HepG2 (cell line): ENCODE measurements at regions not wholly inside any gene's neighbourhood (a gene's known extent, or its start where the extent isn't known, plus 50 kb on each side); places are given as distances from the start of the nearest gene placed in this dataset.

Experiments
- ATAC-seq: fragments of 200-7000 bp; cut with Tn5 transposase; 3 replicates; pipeline ENCODE4 v1.9.1; 2020; ENCODE audit warnings: mild to moderate bottlenecking, moderate library complexity
- BruUV-seq: library from RNA; stranded (reverse); fragments of 400-500 nt; replicated peaks from 2 replicates; lab custom pipeline; 2021; lab: Mats Ljungman, UMichigan
- CTCF ChIA-PET: fragments of 300-600 bp; formaldehyde crosslinking; extraction: SDS; loops from one replicate; lab custom pipeline; 2021; ENCODE audit warnings: low total read pairs, inconsistent platforms, low intra/inter-chr PET ratio; lab: Yijun Ruan, JAX
- POLR2A ChIA-PET: fragments of 350-600 bp; sonication (Branson Sonifier 250); formaldehyde crosslinking; loops from one replicate; lab custom pipeline; 2020; ENCODE audit warnings: antibody characterized with exemption, inconsistent platforms; lab: Yijun Ruan, JAX
- DNase-seq: peaks from one replicate; pipeline ENCODE4 v3.0.0-alpha.2; 2015; ENCODE audit warnings: low spot score
- FAIRE-seq: peaks from 3 replicates; lab custom pipeline; 2011; peaks lifted over from hg19 to GRCh38; lab: Jason Lieb, UNC
- H2AFZ ChIP-seq: one replicate; pipeline ENCODE4 v1.6.1; 2011; ENCODE audit warnings: low read length, inconsistent platforms
- H3K27ac ChIP-seq: fragments of 300-600 bp; 3 replicates; pipeline ENCODE4 v1.8.0; 2011; ENCODE audit warnings: mixed run types, mild to moderate bottlenecking, mixed read lengths, low read length, inconsistent platforms; ENCODE audit not compliant: insufficient read depth; ENCODE audit errors: extremely low read length
- H3K27me3 ChIP-seq, 2 experiments: fragments of 200-600 bp in 1 of 2; 2 replicates in 1 of 2; 3 replicates in 1 of 2; pipeline versions ENCODE4 v1.6.0 to v1.8.0; 2011; ENCODE audit warnings: low read length in 2 of 2, mild to moderate bottlenecking in 2 of 2, moderate library complexity in 2 of 2, inconsistent platforms in 1 of 2; ENCODE audit not compliant: insufficient read depth in 2 of 2, control insufficient read depth in 1 of 2
- H3K36me3 ChIP-seq, 2 experiments: fragments of 200-600 bp in 1 of 2; replicated peaks in 1 of 2; 2 replicates in 1 of 2; 3 replicates in 1 of 2; pipeline versions ENCODE4 v1.5.1 to v1.8.0; 2011; ENCODE audit warnings: low read length in 2 of 2, inconsistent platforms in 1 of 2; ENCODE audit not compliant: insufficient read depth in 2 of 2, control insufficient read depth in 1 of 2
- H3K4me1 ChIP-seq: 2 replicates; pipeline ENCODE4 v1.5.1; 2012; ENCODE audit warnings: low read length, inconsistent platforms; ENCODE audit not compliant: insufficient read depth
- H3K4me2 ChIP-seq: 2 replicates; pipeline ENCODE4 v1.6.0; 2011; ENCODE audit warnings: low read depth, low read length, inconsistent platforms
- H3K4me3 ChIP-seq, 3 experiments: fragments of 200-600 bp in 1 of 3; sonication (generic), shearing (Covaris generic) in 1 of 3; replicated peaks in 1 of 3; 2 replicates each; pipeline ENCODE4 v1.5.1; 2011 to 2016; ENCODE audit warnings: low read length in 3 of 3, inconsistent platforms in 2 of 3, low read depth in 2 of 3, mild to moderate bottlenecking in 2 of 3, control low read depth in 1 of 3, mixed read lengths in 1 of 3; ENCODE audit not compliant: insufficient read depth in 1 of 3
- H3K79me2 ChIP-seq: one replicate; pipeline ENCODE4 v1.6.1; 2011; ENCODE audit warnings: low read length, inconsistent platforms; ENCODE audit not compliant: insufficient read depth
- H3K9ac ChIP-seq: 2 replicates; pipeline ENCODE4 v1.6.0; 2011; ENCODE audit warnings: mild to moderate bottlenecking, low read depth, low read length, inconsistent platforms; ENCODE audit not compliant: insufficient read depth
- H3K9me3 ChIP-seq: 2 replicates; pipeline ENCODE4 v1.5.1; 2012; ENCODE audit warnings: mild to moderate bottlenecking, low read length
- H4K20me1 ChIP-seq: 2 replicates; pipeline ENCODE4 v1.6.0; 2011; ENCODE audit warnings: inconsistent platforms, mild to moderate bottlenecking, low read length, moderate library complexity; ENCODE audit not compliant: insufficient read depth
- CTCF ChIP-seq: sonication (generic); formaldehyde crosslinking; IDR thresholded peaks from 2 replicates; pipeline ENCODE4 v1.5.0; 2020; ENCODE audit warnings: mild to moderate bottlenecking, missing genetic modification reagents, moderate library complexity
- EP300 ChIP-seq, 3 experiments: sonication (generic) in 1 of 3; formaldehyde crosslinking in 1 of 3; IDR thresholded peaks; 2 replicates each; pipeline versions ENCODE4 v1.5.1 to v1.6.1; 2011 to 2020; ENCODE audit warnings: low read depth in 2 of 3, low read length in 2 of 3, borderline replicate concordance in 1 of 3, improper control_type of control experiment in 1 of 3, mild to moderate bottlenecking in 1 of 3, missing genetic modification reagents in 1 of 3, moderate library complexity in 1 of 3
- HNF4G ChIP-seq, 2 experiments: sonication (generic) in 1 of 2; formaldehyde crosslinking in 1 of 2; IDR thresholded peaks; 2 replicates each; pipeline versions ENCODE4 v1.4.0 to v1.6.1; 2011 to 2020; ENCODE audit warnings: borderline replicate concordance in 2 of 2, low read depth in 2 of 2, mild to moderate bottlenecking in 2 of 2, low read length in 1 of 2, missing genetic modification reagents in 1 of 2, moderate library complexity in 1 of 2
- MAFK ChIP-seq, 2 experiments: IDR thresholded peaks in 1 of 2; conservative IDR thresholded peaks in 1 of 2; 2 replicates each; pipeline ENCODE4 v1.6.1; 2011; ENCODE audit warnings: improper control_type of control experiment in 2 of 2, low read length in 2 of 2
- MTF2 ChIP-seq: sonication (generic); formaldehyde crosslinking; IDR thresholded peaks from 2 replicates; pipeline ENCODE4 v1.5.0; 2020; ENCODE audit warnings: missing genetic modification reagents, borderline replicate concordance
- NFE2L2 ChIP-seq: fragments of 150-350 bp; IDR thresholded peaks from 2 replicates; pipeline ENCODE4 v1.6.1; 2014; ENCODE audit warnings: low read length
- RFX3 ChIP-seq: IDR thresholded peaks from 2 replicates; pipeline ENCODE4 v1.6.1; 2016; ENCODE audit warnings: missing biosample characterization, missing genetic modification reagents
- RFXAP ChIP-seq: sonication (generic); formaldehyde crosslinking; IDR thresholded peaks from 2 replicates; pipeline ENCODE4 v1.4.0; 2020; ENCODE audit warnings: missing genetic modification reagents, borderline replicate concordance
- TFDP2 ChIP-seq: sonication (generic); formaldehyde crosslinking; IDR thresholded peaks from 2 replicates; pipeline ENCODE4 v1.4.0; 2020; ENCODE audit warnings: missing genetic modification reagents
- THYN1 ChIP-seq: sonication (generic); formaldehyde crosslinking; IDR thresholded peaks from 2 replicates; pipeline ENCODE4 v1.8.1; 2023; ENCODE audit warnings: low read depth, mild to moderate bottlenecking, moderate library complexity, missing genetic modification reagents, borderline replicate concordance
- ZBED4 ChIP-seq: sonication (generic); formaldehyde crosslinking; IDR thresholded peaks from 2 replicates; pipeline ENCODE4 v1.4.0; 2020; ENCODE audit warnings: missing genetic modification reagents, borderline replicate concordance
- ZBTB7A ChIP-seq: sonication (generic); formaldehyde crosslinking; IDR thresholded peaks from 2 replicates; pipeline ENCODE4 v1.8.0; 2022; ENCODE audit warnings: mild to moderate bottlenecking, missing genetic modification reagents
- ZNF674 ChIP-seq: sonication (generic); formaldehyde crosslinking; IDR thresholded peaks from 2 replicates; pipeline ENCODE4 v1.5.0; 2020; ENCODE audit warnings: low read depth, mild to moderate bottlenecking, missing genetic modification reagents
- ZNF703 ChIP-seq: sonication (generic); formaldehyde crosslinking; IDR thresholded peaks from 2 replicates; pipeline ENCODE4 v1.5.1; 2020; ENCODE audit warnings: missing genetic modification reagents, mild to moderate bottlenecking, moderate library complexity, borderline replicate concordance
- ZNF710 ChIP-seq: sonication (generic); formaldehyde crosslinking; IDR thresholded peaks from 2 replicates; pipeline ENCODE4 v1.5.0; 2020; ENCODE audit warnings: mild to moderate bottlenecking, missing genetic modification reagents, borderline replicate concordance
- WGBS: methylation state at CpG from one replicate; pipeline ENCODE4 v1.1.6; 2017; ENCODE audit warnings: low lambda C conversion rate; 5-methylcytosine and 5-hydroxymethylcytosine counted together
- in situ Hi-C: cut with HindIII; loops from 2 replicates; pipeline ENCODE4 v1.10.0; 2017; ENCODE audit warnings: low pct_unique_long_range_greater_than_20kb; ENCODE audit not compliant: extremely low pct_ligation_motif_present
- intact Hi-C: fragments of 100-400 bp; cut with micrococcal nuclease; formaldehyde crosslinking; loops from one replicate; pipeline ENCODE4 v1.10.0; 2022; ENCODE audit not compliant: unreplicated experiment

- Histone ChIP-seq H3K36me3 (no peaks in the 10 kb centered on the region), H4K20me1 (no peaks in the 10 kb centered on the region), H3K4me3 (no peak overlapping the region), H2AFZ (no peak overlapping the region), H3K79me2 (no peaks in the 10 kb centered on the region), H3K9ac (no peak overlapping the region), H3K27ac (no peak overlapping the region), H3K4me2 (no peak overlapping the region), H3K4me1 (no peaks in the 10 kb centered on the region), H3K27me3 (no peaks in the 10 kb centered on the region; a peak in 2 of 5 replicates), H3K9me3 (no peaks in the 10 kb centered on the region)
- ATAC-seq (no peak), FAIRE-seq (no peak), DNase-seq (no peak)
- no TSS peak for BruUV-seq
- ChIA-PET POLR2A (no interaction called here), CTCF (no interaction called here)
- in situ Hi-C loops = no loop called here
- 5% methylated on average over 1 of the region's 1 CpG for WGBS
- intact Hi-C loops = no loop called here
- no peak for TF ChIP-seq TFDP2 (CRISPR knock-in tag)
- TF ChIP-seq ZBED4 (CRISPR knock-in tag) = no peak
- no peak for TF ChIP-seq HNF4G (IDR thresholded peaks at IDR 0.05; ENCODE audit: borderline replicate concordance, low read depth, low read length)
- TF ChIP-seq HNF4G (CRISPR knock-in tag; IDR thresholded peaks at IDR 0.05; ENCODE audit: borderline replicate concordance, low read depth) = no peak
- no peak for TF ChIP-seq ZBTB7A
- no peak for TF ChIP-seq EP300 (IDR thresholded peaks at IDR 0.05; ENCODE audit: low read depth in 2 of 2, low read length in 2 of 2)
- TF ChIP-seq EP300 (CRISPR knock-in tag; IDR thresholded peaks at IDR 0.05; ENCODE audit: borderline replicate concordance) = no peak
- no peak for TF ChIP-seq RFX3 (CRISPR knock-in tag)
- no peak for TF ChIP-seq ZNF674 (CRISPR knock-in tag)
- no peak for TF ChIP-seq MAFK (conservative IDR thresholded peaks at IDR 0.05 in 1 of 2, IDR thresholded peaks at IDR 0.05 in 1 of 2; ENCODE audit: low read length in 2 of 2)
- TF ChIP-seq THYN1 (CRISPR knock-in tag) = no peak
- no peak for TF ChIP-seq ZNF703 (CRISPR knock-in tag)
- no peak for TF ChIP-seq CTCF (CRISPR knock-in tag)
- no peak for TF ChIP-seq ZNF710 (CRISPR knock-in tag)
- no peak for TF ChIP-seq NFE2L2
- no peak for TF ChIP-seq RFXAP (CRISPR knock-in tag)
- TF ChIP-seq MTF2 (CRISPR knock-in tag) = no peak
Observed at GRCh38 chr18:37657493-37657892, 91.9 kb upstream of the CELF4 start.
